Dermis microvascular lymphatic vessel endothelial cell (primary cell): ENCODE measurements at regions not wholly inside any gene's neighbourhood (a gene's known extent, or its start where the extent isn't known, plus 50 kb on each side); places are given as distances from the start of the nearest gene placed in this dataset.
A peak's percentile ranks its signal among the peaks of the same experiment; 100 is the strongest.
"Not testable (repeated sequence)": the region's sequence is repeated elsewhere in the genome, so short reads cannot be mapped to it uniquely, and the experiment has no call there.

Experiments
- DNase-seq, 2 donors: peaks; one replicate each; pipeline versions ENCODE4 v3.0.0 to v3.0.0-alpha.2; 2010; ENCODE audit warnings: low read depth in 2 of 2

GRCh38 chr11:90465553-90465952 lies 242.7 kb upstream of the CHORDC1 start:
- DNase-seq, result no peak

DNA sequence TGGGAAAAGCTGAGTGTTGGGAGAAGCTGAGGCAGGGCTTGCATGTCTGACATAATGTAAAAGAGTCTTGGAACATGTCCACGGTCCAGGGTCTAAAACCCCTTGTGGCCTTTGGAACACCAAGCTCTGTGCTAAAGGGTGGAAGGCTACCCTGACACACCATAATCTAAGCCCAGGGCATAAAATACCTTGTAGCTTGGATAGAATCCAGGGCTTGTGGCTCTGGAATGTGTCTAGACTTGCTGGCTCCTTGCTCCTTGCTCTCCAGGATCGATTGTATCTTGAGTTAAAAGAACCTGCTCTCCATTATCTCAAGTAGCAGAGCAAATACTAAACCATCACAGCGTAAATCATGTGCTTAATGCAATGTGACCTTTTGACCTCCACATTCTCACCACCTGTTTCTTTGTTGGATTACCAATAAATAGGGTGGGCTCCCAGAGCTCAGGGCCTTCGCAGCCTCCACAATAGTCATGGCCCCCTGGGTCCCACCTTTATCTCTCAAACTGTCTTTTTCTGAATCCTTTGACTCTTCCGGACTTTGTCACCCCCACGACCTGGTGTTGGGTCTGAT lies 232.6 kb upstream of the CHORDC1 start:
- DNase-seq, result not testable (repeated sequence)

GRCh38 chr11:90453525-90453924 lies 230.7 kb upstream of the CHORDC1 start:
- no peak for DNase-seq

DNA sequence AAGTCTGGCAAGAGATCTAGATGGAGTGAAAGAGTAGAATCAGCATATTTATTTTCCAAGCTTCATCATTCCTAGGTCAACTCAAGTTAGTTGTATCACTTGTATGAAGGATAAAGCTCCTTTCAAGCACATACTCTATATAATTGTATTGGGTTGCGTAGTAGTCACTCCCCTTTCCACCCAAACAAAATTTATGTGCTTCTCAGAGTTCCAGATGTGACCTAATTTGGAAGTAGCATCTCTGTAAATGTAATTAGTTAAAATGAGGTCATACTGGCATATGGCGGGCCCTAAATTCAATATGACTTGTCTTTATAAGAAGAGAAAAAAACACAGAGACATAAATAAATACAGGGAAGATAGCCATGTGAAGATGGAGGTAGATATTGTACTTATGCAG lies 226.8 kb upstream of the CHORDC1 start:
- no peak for DNase-seq

- no peak for DNase-seq
Observed at GRCh38 chr11:90448256-90448655, 225.4 kb upstream of the CHORDC1 start.

DNA sequence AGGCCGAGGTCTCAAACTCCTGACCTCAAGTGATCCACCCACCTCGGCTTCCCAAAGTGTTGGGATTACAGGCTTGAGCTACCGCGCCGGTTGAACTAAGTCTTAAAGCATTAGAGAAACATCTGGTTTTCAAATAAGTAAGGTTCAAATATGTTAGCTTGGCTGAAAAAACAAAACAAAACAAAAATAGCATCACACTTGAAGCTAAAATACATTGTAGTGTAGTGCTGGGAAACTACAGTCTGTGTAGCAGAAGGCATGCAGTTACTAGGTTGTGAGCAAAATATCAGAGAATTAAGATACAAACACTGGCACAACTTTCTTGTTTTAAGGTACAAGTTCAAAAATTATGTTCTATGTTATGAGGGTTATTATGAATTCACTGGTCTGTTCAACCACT lies 224.8 kb upstream of the CHORDC1 start:
- no peak for DNase-seq

- no peak for DNase-seq
Observed at GRCh38 chr11:90446207-90446606, 223.4 kb upstream of the CHORDC1 start.

DNA sequence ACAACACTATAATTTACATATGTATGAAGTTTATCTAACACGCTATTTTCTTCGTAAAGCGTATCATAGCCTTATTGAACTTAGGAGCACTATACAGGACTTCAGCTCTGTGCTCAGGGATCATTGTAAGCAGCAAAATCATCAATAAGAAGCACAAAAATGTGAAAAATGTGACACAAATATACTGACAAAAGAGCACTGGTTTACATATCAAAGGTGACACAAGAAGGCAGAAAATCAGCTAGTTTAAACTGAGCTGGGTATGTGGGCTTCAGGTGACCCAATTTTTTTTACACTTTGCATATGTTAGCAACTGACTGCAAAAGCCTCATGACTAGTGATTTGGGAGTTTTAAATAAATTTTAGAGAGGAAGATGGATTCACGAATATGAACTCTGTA lies 215.2 kb upstream of the CHORDC1 start:
- DNase-seq, result no peak

DNA sequence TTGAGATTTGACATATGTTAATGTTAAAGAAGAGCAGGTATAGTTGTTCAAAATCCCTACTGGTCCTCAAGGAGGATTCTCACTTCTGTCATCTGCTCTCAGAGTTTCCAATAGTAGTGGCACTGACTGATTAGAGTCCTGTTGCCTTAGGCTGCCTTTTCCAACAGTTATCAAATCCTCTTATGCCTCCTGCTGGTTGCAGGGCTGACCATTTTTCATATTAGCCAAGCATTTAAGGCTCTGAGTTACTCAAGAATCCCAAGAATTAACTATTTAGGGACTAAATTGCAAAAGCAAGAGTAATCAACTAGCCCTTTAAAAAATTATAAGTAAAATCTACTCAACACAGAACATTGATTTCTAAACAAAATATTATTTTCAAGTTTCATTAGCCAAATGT lies 212.0 kb upstream of the CHORDC1 start:
- DNase-seq, result peak in 1 of 2 donors; percentile 0

DNA sequence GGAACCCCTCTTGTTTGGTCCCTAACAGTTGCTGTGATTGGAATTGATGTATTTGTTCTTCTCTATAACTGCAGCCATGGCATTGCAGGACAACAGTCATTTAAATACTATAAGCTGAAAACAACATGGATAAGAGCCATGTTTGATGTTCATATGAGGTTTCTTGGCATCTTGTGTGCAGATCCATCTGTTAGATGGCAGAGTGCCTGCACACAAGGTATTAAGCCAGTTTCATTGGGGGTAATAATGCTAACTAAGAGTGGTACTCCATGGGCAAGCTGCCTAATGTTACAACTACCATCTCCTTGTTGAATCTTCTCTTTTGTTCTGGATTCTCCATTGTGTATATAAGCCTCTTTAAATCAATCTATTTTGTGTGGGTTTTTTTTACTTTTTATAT lies 206.0 kb upstream of the CHORDC1 start:
- no peak for DNase-seq

- no peak for DNase-seq
Observed at GRCh38 chr11:90426442-90426841, 203.6 kb upstream of the CHORDC1 start.

DNA sequence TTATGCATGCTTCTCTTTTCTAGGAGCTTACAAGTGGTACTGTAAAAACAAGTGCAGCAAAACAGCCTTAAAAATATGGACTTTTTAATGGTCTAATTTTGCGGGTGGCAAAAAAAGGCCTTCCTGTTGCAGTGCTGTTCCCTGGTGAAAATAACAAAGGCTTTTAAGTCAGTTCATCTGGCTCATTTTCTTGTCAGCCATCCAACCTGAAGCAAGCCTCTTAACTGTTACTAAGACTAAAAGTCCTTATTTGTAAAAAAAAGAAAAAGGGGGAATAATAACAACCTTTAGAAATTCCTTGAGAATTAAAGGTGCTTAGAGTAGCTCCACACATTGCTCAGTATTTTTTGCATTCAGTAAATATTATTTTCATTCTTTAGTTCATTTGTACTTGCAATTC lies 200.5 kb upstream of the CHORDC1 start:
- DNase-seq, result no peak

- not testable (repeated sequence) for DNase-seq
Observed at GRCh38 chr11:90422787-90423186, 199.9 kb upstream of the CHORDC1 start.

GRCh38 chr11:90414221-90414620 lies 191.4 kb upstream of the CHORDC1 start:
- DNase-seq, result no peak

DNA sequence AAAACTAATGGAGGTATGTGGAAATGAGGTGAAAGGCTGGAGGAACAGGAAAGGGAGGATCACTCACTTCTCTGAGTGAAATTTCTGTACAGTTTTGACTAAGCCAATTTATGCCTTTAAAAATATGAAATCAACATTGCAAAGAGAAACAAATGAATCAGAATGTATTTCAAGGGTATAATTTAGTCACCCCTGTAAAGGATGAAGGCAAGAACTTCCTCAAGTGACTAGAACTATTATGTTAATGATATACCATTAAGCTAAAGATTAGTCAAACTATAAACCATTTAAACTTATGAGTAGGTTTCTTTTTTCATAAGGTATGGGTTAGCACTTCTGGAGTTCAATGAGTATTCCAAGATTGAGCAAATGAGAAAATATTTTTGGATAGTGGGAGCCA lies 184.5 kb upstream of the CHORDC1 start:
- DNase-seq, result no peak

DNA sequence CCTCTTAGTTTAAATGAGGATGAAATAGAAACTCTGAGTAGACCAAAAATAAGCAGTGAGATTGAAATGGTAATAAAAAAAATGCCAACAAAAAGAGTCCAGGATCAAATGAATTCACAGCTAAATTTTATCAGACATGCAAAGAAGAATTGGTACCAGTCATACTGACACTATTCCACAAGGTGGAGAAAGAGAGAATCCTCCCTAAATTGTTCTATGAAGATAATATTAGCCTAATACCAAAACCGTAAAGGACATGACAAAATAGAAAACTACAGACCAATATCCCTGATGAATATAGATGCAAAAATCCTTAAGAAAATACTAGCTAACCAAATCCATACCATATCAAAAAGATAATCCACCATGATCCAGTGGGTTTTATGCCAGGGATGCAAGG lies 169.8 kb upstream of the CHORDC1 start:
- no peak for DNase-seq

DNA sequence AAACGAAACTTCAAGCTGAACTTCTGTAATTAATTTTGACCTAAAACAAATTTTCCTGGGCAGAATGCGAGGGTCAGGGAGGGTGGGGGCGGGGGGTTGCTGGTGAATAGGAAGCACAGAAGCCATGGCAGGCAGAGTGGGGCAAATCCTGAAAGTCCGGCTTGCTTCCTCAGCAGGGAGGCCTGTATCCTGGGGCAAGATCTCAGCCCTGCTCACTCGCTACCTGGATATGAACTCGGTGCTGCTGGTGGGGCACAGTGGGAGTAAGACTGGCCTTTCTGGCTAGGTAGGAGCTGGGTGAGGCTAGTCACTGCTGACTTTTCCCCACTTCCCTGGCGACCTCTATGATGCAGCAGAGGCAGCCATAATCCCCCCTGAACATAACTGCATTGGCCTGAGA lies 168.9 kb upstream of the CHORDC1 start:
- DNase-seq, result no peak

- no peak for DNase-seq
Observed at GRCh38 chr11:90380206-90380605, 157.4 kb upstream of the CHORDC1 start.

- DNase-seq, result no peak
Observed at GRCh38 chr11:90373971-90374370, 151.1 kb upstream of the CHORDC1 start.

DNA sequence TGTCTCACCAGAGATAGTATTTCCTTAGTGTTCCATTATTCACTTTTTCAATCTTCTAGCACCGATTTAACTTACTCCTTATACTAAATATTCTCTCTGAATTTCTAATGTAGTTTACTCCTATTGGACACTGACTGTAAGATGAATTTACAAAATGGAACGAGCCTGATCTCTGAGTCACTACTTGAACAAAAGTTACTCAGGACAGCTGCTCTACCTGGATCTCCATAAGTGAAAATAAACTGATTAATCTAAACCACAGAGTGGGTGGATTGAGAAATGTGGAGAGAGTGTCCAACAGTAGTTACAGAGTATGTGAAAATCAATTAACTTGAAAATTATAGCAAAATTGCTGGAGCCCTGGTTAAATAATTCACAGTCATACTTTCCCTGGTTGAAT lies 141.7 kb upstream of the CHORDC1 start:
- DNase-seq, result no peak

GRCh38 chr11:90363739-90364138 lies 140.9 kb upstream of the CHORDC1 start:
- no peak for DNase-seq

DNA sequence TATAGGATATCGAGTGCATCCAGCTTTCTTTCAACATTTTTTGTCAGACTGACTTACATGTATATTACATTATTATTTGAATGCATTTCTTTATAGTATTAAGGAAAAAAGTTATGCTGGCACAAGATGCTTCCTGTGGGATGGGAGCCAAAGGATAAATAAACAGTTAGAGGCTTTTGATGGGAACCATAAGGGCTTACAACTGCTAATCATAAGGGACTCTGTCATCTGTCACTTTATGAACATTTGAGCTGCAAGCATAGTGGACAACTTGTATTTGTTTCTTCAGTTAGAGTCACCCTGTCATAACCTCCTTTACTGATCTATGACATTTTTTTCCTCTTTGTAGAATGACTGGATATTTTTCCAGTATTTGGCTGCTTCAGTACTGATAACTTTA lies 132.4 kb upstream of the CHORDC1 start:
- DNase-seq, result no peak

- DNase-seq, result no peak
Observed at GRCh38 chr11:90349731-90350130, 126.9 kb upstream of the CHORDC1 start.

DNA sequence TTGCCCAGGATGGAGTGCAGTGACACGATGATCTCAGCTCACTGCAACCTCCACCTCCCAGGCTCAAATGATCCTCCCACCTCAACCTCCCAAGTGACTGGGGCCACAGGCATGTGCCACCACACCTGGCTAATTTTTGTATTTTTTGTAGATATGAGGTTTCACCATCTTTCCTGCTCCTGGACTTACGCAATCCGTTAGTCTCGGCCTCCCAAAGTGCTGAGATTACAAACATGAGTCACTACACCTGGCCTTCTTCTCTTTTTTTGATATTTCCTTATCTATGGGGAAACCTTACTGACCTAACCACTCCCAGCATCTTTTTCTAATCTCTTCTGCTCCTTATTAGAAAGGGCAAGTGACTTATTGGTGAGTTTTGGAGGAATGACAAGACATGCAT lies 121.7 kb upstream of the CHORDC1 start:
- no peak for DNase-seq
